T-helper 1 cell treated with Interleukin-12 subunit alpha and Interleukin-12 subunit beta and Interleukin-4 antibody, amounts not matched to agents 30 ng/mL and 1 ng/mL, for 36 hours (primary cell): ENCODE measurements at regions not wholly inside any gene's neighbourhood (a gene's known extent, or its start where the extent isn't known, plus 50 kb on each side); places are given as distances from the start of the nearest gene placed in this dataset.

Experiments used
- intact Hi-C: fragments of 100-400 bp; cut with micrococcal nuclease; formaldehyde crosslinking; loops from one replicate; pipeline ENCODE4 v1.15.1; 2024

DNA sequence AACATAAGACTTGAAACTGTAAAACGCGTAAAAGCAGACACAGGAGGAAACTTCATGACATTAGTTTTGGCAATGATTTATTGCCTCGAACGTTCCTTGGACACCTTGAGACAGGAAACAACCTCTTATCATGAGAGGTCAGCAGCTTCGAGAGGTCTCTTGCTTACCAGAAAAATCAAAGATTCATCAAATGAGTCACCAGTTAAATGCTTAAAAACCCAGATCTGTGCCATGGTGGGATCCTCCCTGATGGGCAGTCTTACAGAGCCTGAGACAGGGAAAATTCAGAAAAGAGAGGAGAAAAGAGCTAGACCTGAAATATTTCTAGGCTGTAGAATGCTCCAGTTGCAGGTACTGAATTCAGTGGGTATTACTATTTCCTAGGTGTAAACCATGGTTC is 1093.9 kb downstream of the AACS start:
- intact Hi-C loops, result no loop called here

GRCh38 chr12:126160912-126161311 is 1095.7 kb downstream of the AACS start:
- intact Hi-C loops, result no loop called here

GRCh38 chr12:126163984-126164383 is 1098.7 kb downstream of the AACS start:
- intact Hi-C loops, result no loop called here

DNA sequence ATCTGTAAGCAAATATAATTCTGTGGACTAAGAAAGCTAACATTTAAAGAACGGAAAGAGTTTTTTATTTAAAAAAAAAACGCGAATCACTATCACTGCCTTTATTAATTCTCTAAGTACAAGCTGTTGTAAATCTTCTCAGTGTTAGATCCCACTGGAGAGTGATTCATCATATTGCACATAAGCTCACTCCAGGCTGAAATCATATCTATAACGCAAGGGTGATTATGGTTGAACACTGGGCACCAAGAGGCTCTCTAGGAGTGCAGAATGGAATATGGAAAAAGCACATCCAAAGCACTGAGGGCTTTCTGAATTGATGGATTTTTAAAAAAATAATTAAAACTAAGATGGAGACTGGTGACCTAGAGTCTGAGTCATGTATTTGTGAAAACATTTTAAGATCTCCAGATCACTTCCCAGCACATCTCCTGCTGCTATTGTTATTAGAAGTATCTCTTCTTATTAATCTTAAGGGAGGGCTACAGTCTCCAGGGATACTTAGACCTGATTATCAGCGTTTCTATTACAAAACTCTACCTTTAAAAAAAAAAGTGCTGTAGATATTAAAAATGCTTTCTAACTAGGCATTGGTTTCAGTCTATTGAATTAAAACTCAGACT is 1106.8 kb downstream of the AACS start:
- intact Hi-C loops, result no loop called here

- intact Hi-C loops, result loop anchor here (10.0 kb wide), 1 partner anchor 832 kb away; no protein-coding TSS in a partner anchor
Measured at GRCh38 chr12:126182619-126183236, 1117.5 kb downstream of the AACS start.

- intact Hi-C loops, result loop anchor here (10.0 kb wide), 1 partner anchor 830 kb away; no protein-coding TSS in a partner anchor
Measured at GRCh38 chr12:126185025-126185424, 1119.8 kb downstream of the AACS start.

DNA sequence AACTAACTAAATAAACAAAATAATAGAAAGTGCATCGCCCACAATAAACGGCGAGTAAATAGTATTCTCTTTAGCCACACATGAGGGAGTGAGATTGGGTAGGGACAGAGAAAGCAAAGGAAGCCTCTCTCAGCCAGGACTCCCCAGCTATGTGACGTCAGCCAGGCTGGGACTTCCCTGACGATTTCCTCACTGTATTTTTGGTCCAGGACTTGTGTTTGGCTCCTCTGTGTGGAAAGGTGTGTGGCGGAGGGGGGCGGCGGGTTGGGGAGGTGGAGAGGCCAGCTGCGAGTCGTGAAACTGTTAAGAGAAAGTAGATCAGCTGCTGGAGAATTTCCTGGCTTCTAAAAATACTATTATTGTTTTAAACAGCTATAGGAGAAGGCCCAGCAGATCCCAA is 1124.6 kb downstream of the AACS start:
- intact Hi-C loops, result loop anchor here (10.0 kb wide), 1 partner anchor 825 kb away; no protein-coding TSS in a partner anchor

- intact Hi-C loops, result no loop called here
Measured at GRCh38 chr12:126191031-126191891, 1126.0 kb downstream of the AACS start.

GRCh38 chr12:126191949-126192348 is 1126.7 kb downstream of the AACS start:
- intact Hi-C loops, result no loop called here

DNA sequence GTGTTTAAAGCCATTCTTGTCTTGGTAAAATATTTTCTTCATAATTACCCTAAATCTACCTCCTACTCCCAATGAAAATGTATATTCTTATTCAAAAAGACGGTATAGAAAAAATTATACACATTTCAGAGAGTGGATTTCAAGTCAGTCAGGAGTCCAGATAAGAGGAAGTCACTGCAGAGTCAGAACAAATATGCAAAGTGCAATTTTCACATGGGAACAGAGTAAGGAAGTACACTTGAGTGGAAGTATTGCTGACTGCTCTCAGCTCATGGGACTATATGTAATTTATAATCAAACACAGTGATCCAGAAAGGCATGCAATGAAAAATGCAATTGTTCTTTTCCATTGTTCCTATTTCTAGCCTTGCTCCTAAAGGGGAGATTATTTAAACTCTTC is 1128.0 kb downstream of the AACS start:
- intact Hi-C loops, result no loop called here

- intact Hi-C loops, result no loop called here
Measured at GRCh38 chr12:126196263-126196662, 1131.0 kb downstream of the AACS start.

DNA sequence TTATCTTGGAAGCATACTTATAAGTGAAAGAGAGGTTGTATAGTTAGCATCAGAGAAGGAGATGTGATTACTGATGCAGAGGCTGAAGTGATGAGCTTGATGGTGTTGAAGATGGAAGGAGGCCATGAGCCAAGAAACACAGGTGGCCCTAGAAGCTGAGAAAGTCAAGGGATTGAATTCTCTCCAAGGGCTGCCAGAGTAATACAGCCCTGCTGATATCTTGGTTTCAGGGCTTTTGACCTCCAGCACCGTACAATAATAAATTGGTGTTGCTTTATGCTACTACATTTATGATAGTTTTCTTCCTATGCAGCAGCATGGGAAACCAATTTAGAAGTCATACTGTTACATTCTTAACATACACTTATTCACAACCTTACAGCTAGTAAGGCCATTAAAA is 1133.3 kb downstream of the AACS start:
- intact Hi-C loops, result no loop called here

DNA sequence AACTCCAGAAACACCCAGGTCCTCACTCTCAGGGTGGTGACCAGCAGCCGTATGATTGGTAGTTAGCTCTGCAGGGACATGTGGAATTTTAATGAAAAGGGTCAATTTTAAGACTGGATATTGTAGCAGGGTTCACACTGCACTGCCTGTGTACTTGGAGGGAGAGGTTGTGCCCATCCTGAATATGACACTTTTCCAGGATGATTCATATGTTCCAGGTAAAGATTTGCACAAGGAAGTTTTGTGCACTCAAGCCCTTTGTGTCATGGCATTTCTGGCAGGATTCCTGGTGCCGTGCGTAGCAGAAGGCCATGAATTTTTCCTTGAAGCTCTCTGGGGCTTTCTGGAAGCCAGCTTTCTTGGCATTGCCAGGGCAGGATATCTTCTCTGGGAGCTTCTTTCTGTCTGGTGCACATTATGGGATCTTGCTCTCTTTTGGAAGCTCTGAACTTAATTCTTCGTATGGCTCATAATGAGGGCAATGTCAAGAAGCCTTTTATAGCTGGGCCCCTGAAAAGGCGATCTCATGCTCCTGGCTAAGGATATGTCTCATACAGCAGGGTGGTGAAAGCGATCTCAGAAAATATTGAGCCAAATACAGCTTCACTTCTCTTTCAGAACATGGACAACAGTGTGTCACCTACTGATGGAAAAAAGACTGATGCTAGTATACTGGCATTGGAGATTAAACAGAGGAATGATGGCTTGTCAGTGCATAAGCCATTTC is 1133.9 kb downstream of the AACS start:
- intact Hi-C loops, result no loop called here

DNA sequence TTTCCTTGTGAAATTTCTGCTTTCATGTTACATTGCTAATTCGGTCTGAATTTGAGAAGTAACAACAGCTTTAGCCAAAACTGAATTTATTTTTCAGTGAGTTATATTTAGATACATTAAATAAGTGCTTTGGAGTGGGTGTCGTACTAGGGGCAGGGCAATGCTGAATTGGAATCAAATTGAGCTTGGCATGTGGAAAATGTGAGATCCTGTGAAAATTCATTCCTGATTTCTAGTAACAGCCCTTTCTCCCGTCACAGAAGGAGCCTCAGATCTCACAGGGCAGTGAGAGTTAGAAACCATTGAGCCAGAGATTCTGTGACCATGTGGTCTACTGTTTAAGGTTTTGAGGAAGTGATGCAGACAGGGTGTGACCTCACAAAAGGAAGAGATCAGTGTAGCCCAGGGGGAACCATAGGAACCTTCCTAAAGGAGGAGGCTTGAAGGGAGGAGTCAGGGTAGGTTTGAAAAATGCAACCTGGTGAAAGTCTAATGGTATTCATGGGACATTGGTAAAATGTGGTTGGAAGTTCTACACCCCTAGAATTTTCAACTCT is 1136.8 kb downstream of the AACS start:
- intact Hi-C loops, result no loop called here

GRCh38 chr12:126204326-126204725 is 1139.1 kb downstream of the AACS start:
- intact Hi-C loops, result no loop called here

- intact Hi-C loops, result no loop called here
Measured at GRCh38 chr12:126210026-126210425, 1144.8 kb downstream of the AACS start.

DNA sequence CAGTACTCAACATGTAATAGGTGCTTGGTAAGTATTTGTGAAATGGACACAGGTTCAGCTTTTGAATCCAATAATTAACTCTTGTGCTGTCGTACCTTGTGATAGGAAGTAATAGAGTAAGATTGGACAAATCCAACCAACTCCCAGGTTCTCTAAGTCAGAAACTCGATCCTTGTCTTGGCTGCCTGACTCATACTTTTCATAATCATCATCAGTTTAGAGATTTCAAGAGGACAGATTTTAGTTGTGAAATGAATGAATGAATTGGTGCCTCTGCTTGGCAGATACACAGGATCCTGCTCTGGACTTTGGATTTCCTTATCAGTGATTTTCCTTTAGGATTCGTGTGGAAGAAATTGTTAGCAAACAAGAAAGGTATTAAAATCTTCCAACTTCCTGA is 1145.2 kb downstream of the AACS start:
- intact Hi-C loops, result no loop called here

DNA sequence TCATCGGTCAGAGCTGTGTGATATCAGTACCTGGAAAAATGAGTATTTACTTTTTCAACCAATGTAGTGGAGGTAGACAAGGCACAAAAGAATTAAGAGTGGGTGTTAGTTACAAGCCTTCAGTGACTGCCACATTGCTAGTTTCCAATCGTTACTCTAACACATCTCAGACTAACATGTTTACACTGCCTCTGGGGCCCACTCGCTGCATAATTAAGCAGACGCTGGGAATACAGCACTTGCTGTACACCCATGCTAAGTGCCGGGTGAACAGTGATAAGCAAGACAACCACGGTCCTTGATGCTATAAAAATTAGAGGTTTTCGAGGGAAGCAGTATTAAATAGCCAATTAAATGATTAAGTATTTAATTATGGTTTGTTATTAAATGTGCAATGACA is 1147.6 kb downstream of the AACS start:
- intact Hi-C loops, result no loop called here

DNA sequence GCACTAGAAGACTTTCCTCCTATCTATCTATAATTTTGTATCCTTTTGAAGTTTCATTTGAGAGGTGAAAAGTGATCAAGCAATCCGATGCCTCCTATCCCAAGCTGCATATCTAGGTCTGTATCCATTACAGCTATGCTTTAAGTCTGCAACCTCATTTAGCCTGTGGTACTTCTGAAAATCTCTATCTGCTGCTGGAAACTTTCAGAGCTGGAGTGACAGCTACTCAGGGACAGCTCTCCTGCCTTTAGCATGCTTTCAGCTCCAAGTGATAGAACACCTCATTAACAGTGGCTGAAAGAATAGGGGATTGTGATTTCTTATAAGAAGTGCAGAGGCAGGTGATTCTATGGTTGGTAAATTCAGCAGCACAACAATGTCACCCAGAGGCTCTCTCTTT is 1153.5 kb downstream of the AACS start:
- intact Hi-C loops, result no loop called here

DNA sequence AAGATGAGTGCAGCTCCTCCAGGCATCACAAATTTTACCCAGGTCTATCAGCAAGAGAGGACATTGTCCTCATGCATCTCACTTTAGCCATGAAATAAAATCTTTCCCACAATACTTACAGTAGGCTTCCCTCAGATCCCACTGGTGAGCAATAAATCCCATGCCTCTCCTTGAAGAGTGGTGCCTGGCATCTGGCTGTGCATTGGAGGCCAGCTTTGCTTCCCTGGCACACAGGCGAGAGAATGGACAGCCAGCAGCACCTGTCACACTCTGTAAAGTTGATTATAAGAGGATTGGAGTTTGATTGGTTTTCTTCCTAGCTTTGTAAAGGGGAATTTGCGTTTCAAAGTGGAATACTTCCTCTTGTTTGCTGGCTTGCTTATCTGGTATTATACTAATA is 1153.9 kb downstream of the AACS start:
- intact Hi-C loops, result no loop called here

GRCh38 chr12:126219654-126220279 is 1154.5 kb downstream of the AACS start:
- intact Hi-C loops, result no loop called here
